ENCODE measurements at regions not wholly inside any gene's neighbourhood (a gene's known extent, or its start where the extent isn't known, plus 50 kb on each side); places are given as distances from the start of the nearest gene placed in this dataset.

DNA sequence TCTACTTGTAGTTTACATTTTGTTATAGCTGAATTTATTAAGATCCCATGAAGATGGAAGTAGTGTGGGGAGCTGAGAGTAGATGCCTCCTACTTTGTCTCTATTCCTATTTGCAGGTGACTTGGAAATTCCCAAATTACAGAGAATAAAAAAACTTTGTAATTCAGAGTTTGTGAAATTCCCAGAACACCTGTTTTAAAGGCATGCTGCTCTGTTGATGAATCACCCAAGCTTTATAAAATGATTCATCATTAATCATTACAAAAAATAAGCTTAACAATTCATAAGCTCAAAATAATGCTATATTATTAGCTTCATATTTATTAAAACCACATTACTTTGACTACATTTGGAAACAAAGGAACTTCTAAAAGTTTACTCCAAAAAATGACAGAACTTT is 856.3 kb downstream of the RPA4 start:
- no peaks in the 10 kb centered on the region for H4K20me1 ChIP-seq (replicated peaks; ENCODE audit: control insufficient read depth, extremely low read depth, insufficient read depth, low read length)
- intact Hi-C loops (cut with micrococcal nuclease), result loop anchor here (5.0 to 10.0 kb wide), 2 partner anchors 713 to 965 kb away; no protein-coding TSS in a partner anchor
- H3K27ac ChIP-seq (ENCODE audit: insufficient read depth, low read depth, low read length), result no peak overlapping the region
- ChIA-PET POLR2A (no interaction called here), CTCF (interaction anchor here (1.5 kb wide), 1 partner anchor 970 kb away, joined by 3 read pairs; no protein-coding TSS in a partner anchor)
- FAIRE-seq (no peak), DNase-seq (ENCODE audit: low read depth, low spot score) (peak; percentile 1)
- H3K79me2 ChIP-seq (ENCODE audit: control insufficient read depth, insufficient read depth, low read length), result no peaks in the 10 kb centered on the region
- no peak overlapping the region for H3K9ac ChIP-seq (replicated peaks; ENCODE audit: extremely low read depth, insufficient read depth, low read length)
- no peak overlapping the region for H2AFZ ChIP-seq (ENCODE audit: low read depth, low read length)
- no TSS peak for BruUV-seq (replicated peaks)
- no peaks in the 10 kb centered on the region for H3K27me3 ChIP-seq (ENCODE audit: control insufficient read depth in 2 of 2, insufficient read depth in 2 of 2, low read length in 2 of 2)
- dilution Hi-C loops (cut with MboI; ENCODE audit: extremely low pct_ligation_motif_present, low sequenced_read_pairs), result no loop called here
- H3K4me1 ChIP-seq (ENCODE audit: control insufficient read depth, extremely low read depth, insufficient read depth, low read length), result no peaks in the 10 kb centered on the region
- TF ChIP-seq POLR2A (IDR thresholded peaks at IDR 0.05; ENCODE audit: low read depth, low read length) (no peak), GATA2 (IDR thresholded peaks at IDR 0.05; ENCODE audit: insufficient read depth, insufficient read length, low read depth, low read length) (no peak), MYC (IDR thresholded peaks at IDR 0.05; ENCODE audit: low read depth, low read length) (no peak), FOS (IDR thresholded peaks at IDR 0.05; ENCODE audit: borderline replicate concordance, insufficient read depth, low read length) (peak; percentile 63), JUN (IDR thresholded peaks at IDR 0.05; ENCODE audit: borderline replicate concordance, insufficient read depth, insufficient read length, low read depth) (no peak)
- TF ChIP-seq, protein P1, sequence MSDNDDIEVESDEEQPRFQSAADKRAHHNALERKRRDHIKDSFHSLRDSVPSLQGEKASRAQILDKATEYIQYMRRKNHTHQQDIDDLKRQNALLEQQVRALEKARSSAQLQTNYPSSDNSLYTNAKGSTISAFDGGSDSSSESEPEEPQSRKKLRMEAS (IDR thresholded peaks at IDR 0.05; ENCODE audit: insufficient read depth, insufficient read length), result no peak
- no peak overlapping the region for H3K4me3 ChIP-seq (replicated peaks in 1 of 3; ENCODE audit: insufficient read depth in 1 of 3, low read depth in 1 of 3, low read length in 3 of 3)
- no peaks in the 10 kb centered on the region for H3K9me3 ChIP-seq (replicated peaks; ENCODE audit: control insufficient read depth, insufficient read depth, low read length)
- no peak overlapping the region for H3K4me2 ChIP-seq (ENCODE audit: insufficient read depth, low read length)
- no peaks in the 10 kb centered on the region for H3K36me3 ChIP-seq (ENCODE audit: control insufficient read depth in 2 of 2, extremely low read depth in 1 of 2, insufficient read depth in 2 of 2, low read length in 2 of 2)
- no peaks in the 10 kb centered on the region for H3K9me1 ChIP-seq (replicated peaks; ENCODE audit: control insufficient read depth, extremely low read depth, insufficient read depth, low read length)

DNA sequence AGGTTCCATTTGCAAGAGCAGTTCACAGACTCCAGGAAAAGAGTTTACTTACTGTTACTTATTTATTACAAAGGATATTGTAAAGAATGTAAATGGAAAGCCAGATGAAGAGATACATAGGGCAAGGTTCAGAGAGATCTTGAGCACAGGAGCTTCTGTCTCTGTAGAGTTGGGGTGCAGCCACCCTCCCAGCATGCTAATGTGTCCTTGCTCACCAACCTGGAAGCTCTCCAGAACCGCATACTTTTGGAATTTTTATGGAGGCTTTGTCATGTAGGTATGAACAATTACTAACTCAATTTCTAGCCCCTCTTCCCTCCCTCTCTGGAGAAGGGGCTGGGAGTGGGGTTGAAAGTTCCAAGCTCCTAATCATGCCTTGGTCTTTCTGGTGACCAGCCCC is 857.2 kb downstream of the RPA4 start:
- Histone ChIP-seq H4K20me1 (replicated peaks; ENCODE audit: control insufficient read depth, extremely low read depth, insufficient read depth, low read length) (no peaks in the 10 kb centered on the region), H3K27me3 (ENCODE audit: control insufficient read depth in 2 of 2, insufficient read depth in 2 of 2, low read length in 2 of 2) (no peaks in the 10 kb centered on the region), H3K9me3 (replicated peaks; ENCODE audit: control insufficient read depth, insufficient read depth, low read length) (no peaks in the 10 kb centered on the region), H3K79me2 (ENCODE audit: control insufficient read depth, insufficient read depth, low read length) (no peaks in the 10 kb centered on the region), H2AFZ (ENCODE audit: low read depth, low read length) (no peak overlapping the region), H3K9me1 (replicated peaks; ENCODE audit: control insufficient read depth, extremely low read depth, insufficient read depth, low read length) (no peaks in the 10 kb centered on the region), H3K4me2 (ENCODE audit: insufficient read depth, low read length) (no peak overlapping the region), H3K36me3 (ENCODE audit: control insufficient read depth in 2 of 2, extremely low read depth in 1 of 2, insufficient read depth in 2 of 2, low read length in 2 of 2) (no peaks in the 10 kb centered on the region), H3K9ac (replicated peaks; ENCODE audit: extremely low read depth, insufficient read depth, low read length) (no peak overlapping the region), H3K4me1 (ENCODE audit: control insufficient read depth, extremely low read depth, insufficient read depth, low read length) (no peaks in the 10 kb centered on the region), H3K27ac (ENCODE audit: insufficient read depth, low read depth, low read length) (no peak overlapping the region), H3K4me3 (replicated peaks in 1 of 3; ENCODE audit: insufficient read depth in 1 of 3, low read depth in 1 of 3, low read length in 3 of 3) (no peak overlapping the region)
- dilution Hi-C loops (cut with MboI; ENCODE audit: extremely low pct_ligation_motif_present, low sequenced_read_pairs) (no loop called here), intact Hi-C loops (cut with micrococcal nuclease) (loop anchor here (5.0 to 10.0 kb wide), 2 partner anchors 714 to 966 kb away; no protein-coding TSS in a partner anchor)
- ChIA-PET CTCF (interaction anchor here (1.5 kb wide), 1 partner anchor 971 kb away, joined by 3 read pairs; no protein-coding TSS in a partner anchor), POLR2A (no interaction called here)
- BruUV-seq (replicated peaks), result no TSS peak
- no peak for DNase-seq (ENCODE audit: low read depth, low spot score)
- no peak for FAIRE-seq
- TF ChIP-seq EZH2 (IDR thresholded peaks at IDR 0.05; ENCODE audit: borderline replicate concordance, low read depth, low read length, severe bottlenecking), result no peak
- no peak for TF ChIP-seq POLR2AphosphoS5 (IDR thresholded peaks at IDR 0.05; ENCODE audit: insufficient read depth, low read depth, low read length)
- no peak for TF ChIP-seq GATA2 (IDR thresholded peaks at IDR 0.05; ENCODE audit: insufficient read depth, insufficient read length, low read depth, low read length)
- no peak for TF ChIP-seq POLR2A (IDR thresholded peaks at IDR 0.05; ENCODE audit: low read depth, low read length)
- TF ChIP-seq, protein P1 (IDR thresholded peaks at IDR 0.05; ENCODE audit: insufficient read depth, insufficient read length), result no peak
- TF ChIP-seq MYC (IDR thresholded peaks at IDR 0.05; ENCODE audit: low read depth, low read length), result no peak
- no peak for TF ChIP-seq JUN (IDR thresholded peaks at IDR 0.05; ENCODE audit: borderline replicate concordance, insufficient read depth, insufficient read length, low read depth)
- TF ChIP-seq, protein P2, sequence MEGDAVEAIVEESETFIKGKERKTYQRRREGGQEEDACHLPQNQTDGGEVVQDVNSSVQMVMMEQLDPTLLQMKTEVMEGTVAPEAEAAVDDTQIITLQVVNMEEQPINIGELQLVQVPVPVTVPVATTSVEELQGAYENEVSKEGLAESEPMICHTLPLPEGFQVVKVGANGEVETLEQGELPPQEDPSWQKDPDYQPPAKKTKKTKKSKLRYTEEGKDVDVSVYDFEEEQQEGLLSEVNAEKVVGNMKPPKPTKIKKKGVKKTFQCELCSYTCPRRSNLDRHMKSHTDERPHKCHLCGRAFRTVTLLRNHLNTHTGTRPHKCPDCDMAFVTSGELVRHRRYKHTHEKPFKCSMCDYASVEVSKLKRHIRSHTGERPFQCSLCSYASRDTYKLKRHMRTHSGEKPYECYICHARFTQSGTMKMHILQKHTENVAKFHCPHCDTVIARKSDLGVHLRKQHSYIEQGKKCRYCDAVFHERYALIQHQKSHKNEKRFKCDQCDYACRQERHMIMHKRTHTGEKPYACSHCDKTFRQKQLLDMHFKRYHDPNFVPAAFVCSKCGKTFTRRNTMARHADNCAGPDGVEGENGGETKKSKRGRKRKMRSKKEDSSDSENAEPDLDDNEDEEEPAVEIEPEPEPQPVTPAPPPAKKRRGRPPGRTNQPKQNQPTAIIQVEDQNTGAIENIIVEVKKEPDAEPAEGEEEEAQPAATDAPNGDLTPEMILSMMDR (IDR thresholded peaks at IDR 0.05; ENCODE audit: extremely low read depth in 1 of 2, insufficient read depth in 1 of 2, low read depth in 1 of 2, low read length in 2 of 2), result no peak
- TF ChIP-seq FOS (IDR thresholded peaks at IDR 0.05; ENCODE audit: borderline replicate concordance, insufficient read depth, low read length), result no peak
